ENCODE measurements at regions not wholly inside any gene's neighbourhood (a gene's known extent, or its start where the extent isn't known, plus 50 kb on each side); places are given as distances from the start of the nearest gene placed in this dataset.

DNA sequence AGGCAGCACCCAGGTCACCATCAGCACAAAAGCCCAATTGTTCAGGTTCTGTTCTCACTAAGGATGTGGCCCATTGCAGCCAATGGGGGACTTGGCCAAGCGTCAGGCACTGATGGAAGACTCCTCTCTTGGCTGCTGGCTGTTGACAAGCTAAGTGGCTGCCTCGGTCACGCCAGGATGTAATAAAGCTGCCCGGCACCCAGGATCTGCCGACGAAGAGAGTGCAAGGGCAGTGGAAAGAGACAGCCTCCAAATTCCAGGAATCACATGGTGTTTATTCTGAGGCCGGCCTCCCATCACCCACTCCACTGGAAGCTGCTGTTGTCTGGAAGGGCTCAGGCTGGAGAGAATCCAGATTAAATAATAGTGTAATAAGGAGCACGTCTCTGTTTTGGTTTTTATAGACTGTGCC, 451.8 kb upstream of the TBX3 start:
- TF ChIP-seq, protein P1, sequence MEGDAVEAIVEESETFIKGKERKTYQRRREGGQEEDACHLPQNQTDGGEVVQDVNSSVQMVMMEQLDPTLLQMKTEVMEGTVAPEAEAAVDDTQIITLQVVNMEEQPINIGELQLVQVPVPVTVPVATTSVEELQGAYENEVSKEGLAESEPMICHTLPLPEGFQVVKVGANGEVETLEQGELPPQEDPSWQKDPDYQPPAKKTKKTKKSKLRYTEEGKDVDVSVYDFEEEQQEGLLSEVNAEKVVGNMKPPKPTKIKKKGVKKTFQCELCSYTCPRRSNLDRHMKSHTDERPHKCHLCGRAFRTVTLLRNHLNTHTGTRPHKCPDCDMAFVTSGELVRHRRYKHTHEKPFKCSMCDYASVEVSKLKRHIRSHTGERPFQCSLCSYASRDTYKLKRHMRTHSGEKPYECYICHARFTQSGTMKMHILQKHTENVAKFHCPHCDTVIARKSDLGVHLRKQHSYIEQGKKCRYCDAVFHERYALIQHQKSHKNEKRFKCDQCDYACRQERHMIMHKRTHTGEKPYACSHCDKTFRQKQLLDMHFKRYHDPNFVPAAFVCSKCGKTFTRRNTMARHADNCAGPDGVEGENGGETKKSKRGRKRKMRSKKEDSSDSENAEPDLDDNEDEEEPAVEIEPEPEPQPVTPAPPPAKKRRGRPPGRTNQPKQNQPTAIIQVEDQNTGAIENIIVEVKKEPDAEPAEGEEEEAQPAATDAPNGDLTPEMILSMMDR (IDR thresholded peaks at IDR 0.05 in 4 of 5, conservative IDR thresholded peaks at IDR 0.05 in 1 of 5), result no peak
- no peak for TF ChIP-seq POLR2A (IDR thresholded peaks at IDR 0.05)

Measured in gastrocnemius medialis (tissue), 4 donors.